ENCODE measurements at regions not wholly inside any gene's neighbourhood (a gene's known extent, or its start where the extent isn't known, plus 50 kb on each side); places are given as distances from the start of the nearest gene placed in this dataset.
A peak's percentile ranks its signal among the peaks of the same experiment; 100 is the strongest.

DNA sequence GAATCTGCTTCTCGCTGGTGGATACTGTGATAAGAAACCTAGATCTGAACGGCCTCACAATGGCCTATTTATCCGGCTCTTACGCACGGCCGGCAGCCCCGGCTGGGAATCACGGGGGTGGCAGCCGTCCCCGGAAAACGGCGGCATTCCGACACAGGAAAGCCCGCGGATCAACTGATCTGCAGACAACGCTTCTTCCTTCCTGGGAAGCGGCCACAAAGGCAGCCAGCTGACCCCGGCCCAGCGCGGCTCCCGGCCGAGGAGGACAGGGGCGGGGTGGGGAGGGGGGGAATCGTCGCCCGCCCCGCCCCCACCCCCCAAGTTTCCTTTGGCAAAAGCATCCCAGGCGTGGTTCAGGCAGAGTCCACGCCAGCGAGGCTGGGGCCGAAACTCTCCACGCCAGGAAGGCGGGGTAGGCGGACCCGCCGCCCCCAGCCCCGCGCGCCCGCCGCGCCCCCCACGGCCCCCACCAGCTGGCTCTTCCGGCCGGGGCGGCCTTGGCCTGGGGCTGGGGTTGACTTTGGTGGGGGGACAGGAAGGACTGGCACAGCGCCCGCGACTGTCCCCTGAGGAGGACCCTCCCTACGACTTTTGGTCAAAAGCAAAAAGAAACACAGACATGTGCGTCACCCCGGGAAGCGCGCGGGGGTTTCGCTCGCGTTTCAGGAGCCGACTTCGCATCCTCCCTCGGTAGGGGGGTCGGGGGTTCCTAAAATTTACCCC lies 247.7 kb upstream of the ANKRD55 start:
- peak; percentile 82 for DNase-seq

GRCh38 chr5:56480078-56480704 lies 247.1 kb upstream of the ANKRD55 start:
- no peak for DNase-seq

DNA sequence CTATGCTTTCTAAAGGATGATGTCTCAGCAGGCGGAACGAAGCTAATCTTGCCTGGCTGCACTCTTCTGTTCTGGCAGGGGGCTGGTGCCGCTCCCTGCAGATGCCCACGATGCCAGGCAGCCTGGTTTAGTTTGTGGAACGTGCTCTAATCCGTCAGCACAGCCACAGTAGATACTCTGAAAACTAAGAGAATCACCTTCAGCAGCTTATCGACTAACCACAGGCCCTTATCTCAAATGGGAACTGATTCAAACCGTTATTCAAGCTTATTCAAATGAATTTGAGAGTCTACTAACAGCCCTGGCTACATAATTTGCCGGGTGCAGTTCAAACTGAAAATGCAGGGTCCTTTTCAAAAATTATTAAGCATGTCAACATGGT lies 246.6 kb upstream of the ANKRD55 start:
- peak; percentile 50 for DNase-seq

GRCh38 chr5:56479126-56479525 lies 246.0 kb upstream of the ANKRD55 start:
- DNase-seq, result no peak

DNA sequence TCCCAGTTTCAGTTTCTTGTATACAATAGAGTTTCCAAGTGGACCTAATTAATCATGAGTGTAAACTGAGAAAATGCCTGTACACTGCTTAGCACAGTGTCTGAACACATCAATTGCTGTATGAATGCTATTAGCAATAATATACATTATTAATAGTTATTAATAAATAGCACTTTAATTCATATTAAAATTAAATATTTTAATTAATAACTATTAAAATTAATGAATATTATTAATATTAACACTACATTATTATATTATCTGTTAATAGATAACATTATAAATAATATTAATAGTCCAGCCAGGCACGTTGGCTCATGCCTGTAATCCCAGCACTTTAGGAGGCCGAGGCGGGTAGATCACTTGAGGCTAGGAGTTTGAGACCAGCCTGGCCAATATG lies 244.9 kb upstream of the ANKRD55 start:
- no peak for DNase-seq

GRCh38 chr5:56476487-56476856 lies 243.3 kb upstream of the ANKRD55 start:
- DNase-seq, result no peak

DNA sequence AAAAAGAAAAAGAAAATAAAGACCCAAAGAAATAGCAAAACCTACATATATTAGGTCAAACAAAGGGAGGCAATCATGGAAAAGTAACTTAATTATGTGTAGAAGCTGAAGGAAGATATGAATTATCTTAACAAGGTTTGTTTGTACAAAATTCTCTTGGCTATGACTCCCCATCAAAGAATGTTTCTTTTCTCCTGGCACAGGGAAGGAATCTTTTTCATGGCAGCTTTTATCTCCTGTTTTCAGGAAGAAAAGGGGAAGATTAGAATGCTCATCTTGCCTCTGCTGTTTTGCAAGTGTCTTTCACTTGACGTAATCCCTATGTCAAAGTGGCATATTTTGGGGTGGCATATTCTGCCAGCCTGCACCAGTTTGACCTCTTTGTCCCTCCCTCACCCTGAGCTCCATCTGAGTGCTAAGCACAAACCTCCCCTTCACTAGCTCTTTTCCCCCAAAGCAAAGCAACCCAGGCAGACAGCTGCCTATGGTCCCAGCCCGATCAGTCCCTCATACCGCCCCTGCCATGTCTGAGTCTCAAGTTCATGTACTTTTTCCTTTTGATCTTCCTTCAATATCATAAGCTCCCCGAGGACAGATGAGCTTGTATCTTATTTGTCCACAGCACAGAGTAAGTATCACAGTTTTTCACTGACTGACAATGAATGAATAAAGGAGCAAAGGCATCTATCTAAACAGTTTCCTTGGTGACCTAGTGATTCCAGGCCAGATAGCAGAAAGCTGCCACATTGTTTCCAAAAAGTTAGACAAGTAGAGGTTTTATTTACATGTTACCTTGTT lies 242.8 kb upstream of the ANKRD55 start:
- no peak for DNase-seq

GRCh38 chr5:56471707-56472106 lies 238.6 kb upstream of the ANKRD55 start:
- DNase-seq, result no peak

- no peak for DNase-seq
Observed at GRCh38 chr5:56470007-56470406, 236.9 kb upstream of the ANKRD55 start.

DNA sequence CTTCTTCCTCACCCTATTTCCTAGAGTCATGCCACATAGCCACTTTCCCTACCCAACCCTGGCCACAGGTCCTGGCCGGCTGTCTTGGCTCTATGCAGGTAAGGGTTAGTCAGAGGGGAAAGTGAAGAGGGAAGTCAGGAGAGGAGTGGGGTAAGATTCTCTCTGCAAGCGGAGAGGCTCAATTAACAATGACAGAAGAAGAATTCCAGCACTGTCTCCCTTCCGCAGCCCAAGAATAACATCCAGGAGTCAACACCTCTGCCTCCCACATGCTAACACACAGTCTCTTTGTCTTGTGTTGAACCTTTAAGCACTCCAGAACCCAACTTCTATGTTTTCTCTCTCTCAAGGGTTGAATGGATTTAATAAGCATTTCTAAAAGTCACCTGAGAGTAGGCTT lies 235.1 kb upstream of the ANKRD55 start:
- DNase-seq, result no peak

GRCh38 chr5:56467176-56467717 lies 234.1 kb upstream of the ANKRD55 start:
- no peak for DNase-seq

- DNase-seq, result no peak
Observed at GRCh38 chr5:56466136-56466816, 233.1 kb upstream of the ANKRD55 start.

DNA sequence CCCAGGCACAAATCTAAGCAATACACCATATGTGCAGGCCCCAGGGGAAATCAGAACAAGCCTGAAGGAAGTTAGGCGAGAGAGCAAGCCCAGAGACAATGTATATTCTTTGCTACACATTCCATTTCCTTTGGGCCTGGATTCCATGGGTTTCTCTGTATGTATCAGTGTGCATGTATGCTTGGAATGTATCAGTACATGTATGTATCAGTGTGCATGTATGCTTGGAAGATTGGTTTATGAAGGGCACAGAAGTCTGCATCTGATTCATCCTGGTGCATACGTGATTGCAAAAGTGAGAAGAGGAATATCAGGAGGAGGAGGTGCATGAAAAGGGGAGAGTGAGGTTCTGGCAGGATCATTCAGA lies 232.6 kb upstream of the ANKRD55 start:
- DNase-seq, result no peak

DNA sequence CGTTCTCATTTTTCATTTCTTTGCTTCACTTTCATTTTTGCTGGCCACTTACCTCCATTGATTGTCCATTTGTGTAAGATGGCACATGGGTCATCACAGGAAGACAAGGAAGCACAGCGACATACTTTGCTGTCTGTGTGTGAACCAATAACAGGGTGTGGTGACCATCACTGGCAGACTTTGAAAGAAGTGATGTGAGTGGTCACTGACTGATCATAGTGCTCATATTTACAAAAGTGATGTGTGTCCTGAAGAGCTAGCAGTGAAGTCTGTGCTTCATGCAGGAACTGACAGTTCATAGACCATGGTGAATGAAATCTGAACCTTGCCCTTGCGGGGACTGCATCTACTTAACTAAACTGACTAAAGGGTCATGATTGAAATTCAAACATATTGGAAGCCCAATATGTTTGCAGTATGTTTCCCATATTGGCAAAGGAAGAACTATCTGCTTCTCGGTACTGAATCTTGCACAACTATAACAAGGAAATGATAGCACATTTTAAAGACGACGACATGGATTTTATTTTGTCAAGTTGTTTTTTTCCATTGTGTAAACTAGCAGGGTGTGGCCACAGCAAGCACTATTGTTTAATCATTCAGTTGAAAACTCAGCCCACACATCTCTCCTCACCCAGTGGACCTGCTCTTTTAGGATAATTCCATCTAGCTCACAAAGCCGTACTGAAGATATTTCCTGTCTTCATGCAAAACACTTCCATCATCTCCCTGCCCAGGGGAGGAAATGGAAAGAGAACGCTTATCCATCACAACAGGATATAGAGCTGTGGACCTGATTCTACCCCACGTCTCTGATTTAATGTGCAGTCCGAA lies 232.0 kb upstream of the ANKRD55 start:
- DNase-seq, result peak; percentile 45

DNA sequence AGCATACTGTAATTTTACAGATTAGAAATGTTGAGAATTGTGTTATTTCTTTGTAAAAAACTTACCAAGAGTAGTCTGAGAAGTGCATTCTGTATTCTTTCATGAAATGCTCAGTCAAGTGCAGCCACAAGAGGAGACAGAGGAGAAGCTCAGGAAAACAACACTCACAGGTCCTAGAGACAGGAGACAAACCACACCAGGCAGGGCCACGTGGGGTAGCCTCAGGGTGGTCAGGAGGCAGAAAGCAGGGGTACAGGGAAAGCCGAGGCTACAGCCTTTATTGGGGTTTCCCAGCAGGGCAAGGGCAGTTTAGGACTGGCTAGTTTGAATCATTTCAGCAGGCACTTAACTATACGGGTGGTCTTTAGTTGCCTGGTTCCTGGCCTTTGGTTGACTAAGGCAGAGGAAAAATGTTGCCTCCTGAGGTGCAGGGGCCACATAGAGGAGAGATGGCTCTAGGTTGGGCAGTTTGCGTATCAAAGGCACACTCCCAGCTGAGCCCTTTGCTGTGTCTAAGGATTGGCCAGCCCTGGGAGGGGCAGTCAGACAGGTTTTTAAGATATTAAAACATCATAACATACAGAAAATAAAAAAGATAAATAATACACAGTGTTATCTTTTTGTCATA lies 230.9 kb upstream of the ANKRD55 start:
- no peak for DNase-seq

DNA sequence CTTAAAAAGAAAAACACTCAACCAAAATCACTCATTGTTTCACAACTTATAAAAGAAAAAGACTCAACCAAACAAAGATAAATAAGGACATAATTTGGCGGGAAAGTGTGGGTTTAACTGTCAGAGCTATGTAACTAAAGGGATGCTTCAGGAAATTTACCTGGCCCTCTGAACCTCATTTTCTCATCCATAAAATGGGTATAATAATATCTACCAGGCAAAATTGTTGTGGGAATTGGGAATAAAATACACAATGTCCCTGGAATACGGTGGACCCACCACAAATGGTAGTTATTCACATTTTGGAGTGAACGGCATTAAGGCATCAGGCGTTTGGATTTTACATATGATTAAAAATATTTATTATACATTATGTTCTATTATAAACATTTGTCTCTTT lies 228.5 kb upstream of the ANKRD55 start:
- no peak for DNase-seq

GRCh38 chr5:56460681-56461191 lies 227.6 kb upstream of the ANKRD55 start:
- peak; percentile 16 for DNase-seq

GRCh38 chr5:56460195-56460546 lies 227.0 kb upstream of the ANKRD55 start:
- DNase-seq, result no peak

- peak; percentile 57 for DNase-seq
Observed at GRCh38 chr5:56459394-56460194, 226.5 kb upstream of the ANKRD55 start.

Measured in tongue (tissue), 1 donor.